ENCODE measurements at regions not wholly inside any gene's neighbourhood (a gene's known extent, or its start where the extent isn't known, plus 50 kb on each side); places are given as distances from the start of the nearest gene placed in this dataset.

- DNase-seq (ENCODE audit: low spot score), result no peak
Observed at GRCh38 chr6:133187114-133187513, 54.0 kb upstream of the EYA4 start.

- DNase-seq (ENCODE audit: low spot score), result no peak
Observed at GRCh38 chr6:133187657-133188453, 53.3 kb upstream of the EYA4 start.

GRCh38 chr6:133190912-133191311 is 50.2 kb upstream of the EYA4 start:
- no peak for DNase-seq (ENCODE audit: low spot score)

GRCh38 chr6:133191323-133191722 is 49.8 kb upstream of the EYA4 start:
- DNase-seq (ENCODE audit: low spot score), result peak; percentile 15

All from iPS-NIHi11 (cell line).